IMR-90 (cell line): ENCODE measurements at regions not wholly inside any gene's neighbourhood (a gene's known extent, or its start where the extent isn't known, plus 50 kb on each side); places are given as distances from the start of the nearest gene placed in this dataset.

Experiments
- ATAC-seq: fragments of 200-7000 bp; cut with Tn5 transposase; 2 replicates; pipeline ENCODE4 v1.9.1; 2020; ENCODE audit warnings: low read depth, mild to moderate bottlenecking, moderate library complexity
- BruUV-seq: library from RNA; stranded (reverse); fragments of 400-500 nt; replicated peaks from 2 replicates; lab custom pipeline; 2021; lab: Mats Ljungman, UMichigan
- CTCF ChIA-PET: fragments of 300-600 bp; formaldehyde crosslinking; extraction: SDS; loops from one replicate; lab custom pipeline; 2021; ENCODE audit warnings: antibody characterized with exemption; lab: Yijun Ruan, JAX
- POLR2A ChIA-PET: fragments of 300-600 bp; sonication (Branson Sonifier 250); formaldehyde crosslinking; loops from one replicate; lab custom pipeline; 2022; ENCODE audit warnings: antibody characterized with exemption; ENCODE audit not compliant: unreplicated experiment; lab: Charles Lee
- DNase-seq: peaks from one replicate; pipeline ENCODE4 v3.0.0; 2013
- H2AFZ ChIP-seq: replicated peaks from 2 replicates; pipeline ENCODE3; 2013; ENCODE audit warnings: low read length, mild to moderate bottlenecking; ENCODE audit not compliant: poor library complexity
- H2AK5ac ChIP-seq: 2 replicates; pipeline ENCODE4 v1.6.1; 2013; ENCODE audit warnings: low read depth, low read length, inconsistent platforms
- H2AK9ac ChIP-seq: replicated peaks from 2 replicates; pipeline ENCODE3; 2013; ENCODE audit warnings: mild to moderate bottlenecking, low read depth, low read length, moderate library complexity; ENCODE audit not compliant: poor library complexity
- H2BK120ac ChIP-seq: 2 replicates; pipeline ENCODE4 v1.6.1; 2013; ENCODE audit warnings: low read depth, low read length, inconsistent platforms
- H2BK15ac ChIP-seq: 3 replicates; pipeline ENCODE4 v1.6.1; 2013; ENCODE audit warnings: low read depth, low read length, inconsistent platforms
- H2BK20ac ChIP-seq: 2 replicates; pipeline ENCODE4 v1.6.1; 2013; ENCODE audit warnings: low read depth, mild to moderate bottlenecking, inconsistent platforms, low read length, moderate library complexity
- H2BK5ac ChIP-seq: 2 replicates; pipeline ENCODE4 v1.6.1; 2013; ENCODE audit warnings: mild to moderate bottlenecking, low read depth, low read length, inconsistent platforms; ENCODE audit not compliant: poor library complexity, severe bottlenecking
- H3K14ac ChIP-seq: replicated peaks from 2 replicates; pipeline ENCODE4 v1.6.1; 2013; ENCODE audit warnings: low read depth, low read length, inconsistent platforms
- H3K18ac ChIP-seq: 2 replicates; pipeline ENCODE4 v1.6.1; 2013; ENCODE audit warnings: low read depth, low read length, control low read depth
- H3K23ac ChIP-seq: 2 replicates; pipeline ENCODE4 v1.6.1; 2013; ENCODE audit warnings: low read depth, low read length, inconsistent platforms
- H3K27ac ChIP-seq: 2 replicates; pipeline ENCODE4 v1.5.1; 2013; ENCODE audit warnings: mild to moderate bottlenecking, control low read depth, low read length; ENCODE audit not compliant: insufficient read depth
- H3K27me3 ChIP-seq: 2 replicates; pipeline ENCODE4 v1.6.1; 2013; ENCODE audit warnings: low read length; ENCODE audit not compliant: control insufficient read depth, insufficient read depth
- H3K36me3 ChIP-seq: 2 replicates; pipeline ENCODE4 v1.6.1; 2013; ENCODE audit warnings: low read length, mixed read lengths; ENCODE audit not compliant: control insufficient read depth, insufficient read depth
- H3K4ac ChIP-seq: 2 replicates; pipeline ENCODE4 v1.6.1; 2013; ENCODE audit warnings: low read depth, low read length, inconsistent platforms
- H3K4me1 ChIP-seq: 2 replicates; pipeline ENCODE4 v1.6.1; 2013; ENCODE audit warnings: low read length, mixed read lengths; ENCODE audit not compliant: control insufficient read depth, insufficient read depth
- H3K4me2 ChIP-seq: 2 replicates; pipeline ENCODE4 v1.6.1; 2013; ENCODE audit warnings: low read depth, mild to moderate bottlenecking, control low read depth, low read length, moderate library complexity
- H3K4me3 ChIP-seq: 2 replicates; pipeline ENCODE4 v1.5.1; 2013; ENCODE audit warnings: low read depth, mild to moderate bottlenecking, control low read depth, low read length, moderate library complexity; ENCODE audit not compliant: insufficient read depth
- H3K56ac ChIP-seq: 2 replicates; pipeline ENCODE4 v1.6.1; 2013; ENCODE audit warnings: low read length, inconsistent platforms; ENCODE audit not compliant: insufficient read depth; ENCODE audit errors: extremely low read depth
- H3K79me1 ChIP-seq, 2 experiments: 2 replicates each; pipeline ENCODE4 v1.6.1; 2013; ENCODE audit warnings: low read length in 2 of 2, inconsistent platforms in 1 of 2, low read depth in 1 of 2
- H3K9ac ChIP-seq: 2 replicates; pipeline ENCODE4 v1.6.1; 2013; ENCODE audit warnings: low read depth, low read length, control low read depth
- H3K9me1 ChIP-seq: 2 replicates; pipeline ENCODE4 v1.6.1; 2013; ENCODE audit warnings: low read length, inconsistent platforms; ENCODE audit not compliant: insufficient read depth
- H3K9me3 ChIP-seq: 2 replicates; pipeline ENCODE4 v1.6.1; 2013; ENCODE audit warnings: low read length; ENCODE audit not compliant: control insufficient read depth, insufficient read depth
- H4K20me1 ChIP-seq: 2 replicates; pipeline ENCODE4 v1.6.1; 2013; ENCODE audit warnings: low read length, inconsistent platforms; ENCODE audit not compliant: insufficient read depth
- H4K5ac ChIP-seq: 2 replicates; pipeline ENCODE4 v1.6.1; 2013; ENCODE audit warnings: mild to moderate bottlenecking, low read depth, low read length, control low read depth
- H4K8ac ChIP-seq, 2 experiments: 2 replicates each; pipeline ENCODE4 v1.6.1; 2013; ENCODE audit warnings: low read depth in 2 of 2, low read length in 2 of 2, control low read depth in 1 of 2, inconsistent platforms in 1 of 2
- H4K91ac ChIP-seq: 2 replicates; pipeline ENCODE4 v1.6.1; 2013; ENCODE audit warnings: low read depth, low read length, inconsistent platforms; ENCODE audit not compliant: insufficient read depth
- BHLHE40 ChIP-seq: fragments of 150-350 bp; IDR thresholded peaks from 2 replicates; pipeline ENCODE4 v1.6.1; 2016; ENCODE audit warnings: mild to moderate bottlenecking, low read depth, low read length
- CEBPB ChIP-seq: IDR thresholded peaks from 2 replicates; pipeline ENCODE4 v1.6.1; 2012; ENCODE audit warnings: low read depth, low read length, improper control_type of control experiment
- CHD1 ChIP-seq: IDR thresholded peaks from 2 replicates; pipeline ENCODE4 v1.6.1; 2012; ENCODE audit warnings: low read depth, low read length, improper control_type of control experiment
- FOS ChIP-seq: fragments of 150-350 bp; IDR thresholded peaks from 2 replicates; pipeline ENCODE4 v1.6.1; 2016; ENCODE audit warnings: low read depth, low read length
- MAFK ChIP-seq: IDR thresholded peaks from 2 replicates; pipeline ENCODE4 v1.6.1; 2012; ENCODE audit warnings: low read depth, low read length, improper control_type of control experiment
- MAZ ChIP-seq: IDR thresholded peaks from 2 replicates; pipeline ENCODE4 v1.6.1; 2012; ENCODE audit warnings: low read depth, mild to moderate bottlenecking, low read length, improper control_type of control experiment, moderate library complexity, borderline replicate concordance
- MXI1 ChIP-seq: IDR thresholded peaks from 2 replicates; pipeline ENCODE4 v1.6.1; 2012; ENCODE audit warnings: low read depth, mild to moderate bottlenecking, low read length, moderate library complexity, borderline replicate concordance
- NFE2L2 ChIP-seq: fragments of 150-350 bp; IDR thresholded peaks from 2 replicates; pipeline ENCODE4 v1.6.1; 2016; ENCODE audit warnings: low read depth, mild to moderate bottlenecking, low read length
- POLR2A ChIP-seq: IDR thresholded peaks from 2 replicates; pipeline ENCODE4 v1.6.1; 2012; ENCODE audit warnings: mild to moderate bottlenecking, low read depth, low read length
- RAD21 ChIP-seq: IDR thresholded peaks from 2 replicates; pipeline ENCODE4 v1.6.1; 2012; ENCODE audit warnings: low read length, improper control_type of control experiment
- RCOR1 ChIP-seq: IDR thresholded peaks from 2 replicates; pipeline ENCODE4 v1.6.1; 2012; ENCODE audit warnings: mild to moderate bottlenecking, low read length, improper control_type of control experiment; ENCODE audit not compliant: insufficient replicate concordance
- RFX5 ChIP-seq: IDR thresholded peaks from 2 replicates; pipeline ENCODE4 v1.8.0; 2012; ENCODE audit warnings: low read depth, mild to moderate bottlenecking, low read length, moderate library complexity
- SMC3 ChIP-seq: fragments of 150-350 bp; IDR thresholded peaks from 2 replicates; pipeline ENCODE4 v1.6.1; 2016; ENCODE audit warnings: low read depth, mild to moderate bottlenecking, antibody characterized with exemption, low read length, moderate library complexity
- WGBS, 2 experiments: methylation state at CpG; one replicate each; pipeline versions ENCODE4 v1.1.5 to v1.1.7; 2013; ENCODE audit warnings: missing lambda C conversion rate in 2 of 2; ENCODE audit not compliant: insufficient read length in 1 of 2; ENCODE audit errors: extremely low coverage in 2 of 2; 5-methylcytosine and 5-hydroxymethylcytosine counted together
- dilution Hi-C: fragments of 300-500 bp; cut with HindIII; formaldehyde crosslinking; loops from one replicate; pipeline ENCODE4 v1.14.3; 2018; ENCODE audit warnings: low sequenced_read_pairs; ENCODE audit not compliant: unreplicated experiment
- in situ Hi-C: fragments of 300-500 bp; cut with MboI; formaldehyde crosslinking; loops from 3 replicates; pipeline ENCODE4 v1.14.3; 2019; ENCODE audit warnings: low sequenced_read_pairs, inconsistent platforms, mixed read lengths
- intact Hi-C: fragments of 100-400 bp; cut with micrococcal nuclease; formaldehyde crosslinking; loops from 2 replicates; pipeline ENCODE4 v1.10.0; 2022
- TF ChIP-seq, protein P1 (sequence below): fragments of 150-350 bp; IDR thresholded peaks from 2 replicates; pipeline ENCODE4 v1.6.1; 2016; ENCODE audit warnings: low read depth, mild to moderate bottlenecking, low read length, moderate library complexity, borderline replicate concordance
- TF ChIP-seq, protein P2 (sequence below): fragments of 150-350 bp; IDR thresholded peaks from 2 replicates; pipeline ENCODE4 v1.6.1; 2017; ENCODE audit warnings: mild to moderate bottlenecking, antibody characterized with exemption, low read length, low read depth
- TF ChIP-seq, protein P3 (sequence below): conservative IDR thresholded peaks from 2 replicates; pipeline ENCODE4 v1.5.1; 2012; ENCODE audit warnings: mild to moderate bottlenecking, low read depth, low read length, improper control_type of control experiment

DNA sequence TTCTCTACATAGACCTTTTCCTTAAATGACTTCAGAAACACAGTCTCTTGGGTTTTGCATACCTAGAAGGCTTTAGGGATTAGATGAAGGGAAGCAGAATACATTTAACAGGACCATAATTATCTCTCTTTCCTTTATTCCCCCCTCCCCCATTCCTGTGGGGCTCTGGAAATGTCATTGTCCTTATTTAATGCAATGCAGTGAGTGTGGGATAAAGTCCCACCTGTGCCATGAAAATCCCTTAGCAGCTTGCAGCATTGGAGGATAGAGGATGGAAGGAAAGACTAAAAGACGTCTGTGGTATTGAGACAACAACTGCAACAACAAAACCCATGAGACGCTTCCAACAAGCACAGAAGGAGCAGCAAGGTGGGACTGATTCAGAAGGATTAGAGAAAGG lies 117.8 kb upstream of the DCC start:
- intact Hi-C loops, result no loop called here
- Histone ChIP-seq H4K8ac (no peak overlapping the region), H2AK9ac (no peak overlapping the region), H3K56ac (no peak overlapping the region), H3K9me1 (no peaks in the 10 kb centered on the region), H2AFZ (no peak overlapping the region), H2BK120ac (no peak overlapping the region), H4K20me1 (no peaks in the 10 kb centered on the region), H2AK5ac (no peak overlapping the region), H3K4me3 (no peak overlapping the region), H4K91ac (no peak overlapping the region), H3K4ac (no peak overlapping the region), H2BK5ac (no peak overlapping the region), H3K23ac (no peak overlapping the region), H3K9me3 (peaks cover 12% of the 10 kb centered on the region), H3K27me3 (no peaks in the 10 kb centered on the region), H3K4me2 (no peak overlapping the region), H2BK15ac (no peak overlapping the region), H3K18ac (no peak overlapping the region), H3K14ac (no peak overlapping the region), H3K79me1 (no peaks in the 10 kb centered on the region), H3K27ac (no peak overlapping the region), H3K9ac (no peak overlapping the region), H2BK20ac (no peak overlapping the region), H4K5ac (no peak overlapping the region), H3K36me3 (no peaks in the 10 kb centered on the region), H3K4me1 (no peaks in the 10 kb centered on the region)
- POLR2A ChIA-PET, result no interaction called here
- no peak for DNase-seq
- TF ChIP-seq, protein P1, sequence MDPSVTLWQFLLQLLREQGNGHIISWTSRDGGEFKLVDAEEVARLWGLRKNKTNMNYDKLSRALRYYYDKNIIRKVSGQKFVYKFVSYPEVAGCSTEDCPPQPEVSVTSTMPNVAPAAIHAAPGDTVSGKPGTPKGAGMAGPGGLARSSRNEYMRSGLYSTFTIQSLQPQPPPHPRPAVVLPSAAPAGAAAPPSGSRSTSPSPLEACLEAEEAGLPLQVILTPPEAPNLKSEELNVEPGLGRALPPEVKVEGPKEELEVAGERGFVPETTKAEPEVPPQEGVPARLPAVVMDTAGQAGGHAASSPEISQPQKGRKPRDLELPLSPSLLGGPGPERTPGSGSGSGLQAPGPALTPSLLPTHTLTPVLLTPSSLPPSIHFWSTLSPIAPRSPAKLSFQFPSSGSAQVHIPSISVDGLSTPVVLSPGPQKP, result no peak
- TF ChIP-seq RAD21 (no peak), CHD1 (no peak), NFE2L2 (no peak), CEBPB (no peak), FOS (no peak), POLR2A (no peak), BHLHE40 (no peak), RFX5 (no peak), RCOR1 (no peak), MXI1 (no peak), MAZ (no peak), SMC3 (no peak), MAFK (no peak)
- TF ChIP-seq, protein P2, sequence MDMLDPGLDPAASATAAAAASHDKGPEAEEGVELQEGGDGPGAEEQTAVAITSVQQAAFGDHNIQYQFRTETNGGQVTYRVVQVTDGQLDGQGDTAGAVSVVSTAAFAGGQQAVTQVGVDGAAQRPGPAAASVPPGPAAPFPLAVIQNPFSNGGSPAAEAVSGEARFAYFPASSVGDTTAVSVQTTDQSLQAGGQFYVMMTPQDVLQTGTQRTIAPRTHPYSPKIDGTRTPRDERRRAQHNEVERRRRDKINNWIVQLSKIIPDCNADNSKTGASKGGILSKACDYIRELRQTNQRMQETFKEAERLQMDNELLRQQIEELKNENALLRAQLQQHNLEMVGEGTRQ, result no peak
- TF ChIP-seq, protein P3, sequence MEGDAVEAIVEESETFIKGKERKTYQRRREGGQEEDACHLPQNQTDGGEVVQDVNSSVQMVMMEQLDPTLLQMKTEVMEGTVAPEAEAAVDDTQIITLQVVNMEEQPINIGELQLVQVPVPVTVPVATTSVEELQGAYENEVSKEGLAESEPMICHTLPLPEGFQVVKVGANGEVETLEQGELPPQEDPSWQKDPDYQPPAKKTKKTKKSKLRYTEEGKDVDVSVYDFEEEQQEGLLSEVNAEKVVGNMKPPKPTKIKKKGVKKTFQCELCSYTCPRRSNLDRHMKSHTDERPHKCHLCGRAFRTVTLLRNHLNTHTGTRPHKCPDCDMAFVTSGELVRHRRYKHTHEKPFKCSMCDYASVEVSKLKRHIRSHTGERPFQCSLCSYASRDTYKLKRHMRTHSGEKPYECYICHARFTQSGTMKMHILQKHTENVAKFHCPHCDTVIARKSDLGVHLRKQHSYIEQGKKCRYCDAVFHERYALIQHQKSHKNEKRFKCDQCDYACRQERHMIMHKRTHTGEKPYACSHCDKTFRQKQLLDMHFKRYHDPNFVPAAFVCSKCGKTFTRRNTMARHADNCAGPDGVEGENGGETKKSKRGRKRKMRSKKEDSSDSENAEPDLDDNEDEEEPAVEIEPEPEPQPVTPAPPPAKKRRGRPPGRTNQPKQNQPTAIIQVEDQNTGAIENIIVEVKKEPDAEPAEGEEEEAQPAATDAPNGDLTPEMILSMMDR, result no peak
- in situ Hi-C loops, result no loop called here
- no CpG with 5 or more reads among the region's 2 CpGs for WGBS, 2 experiments
- CTCF ChIA-PET, result no interaction called here
- dilution Hi-C loops, result no loop called here
- no peak for ATAC-seq
- BruUV-seq, result no TSS peak
